Adrenal gland (tissue), 9 donors: ENCODE measurements at regions not wholly inside any gene's neighbourhood (a gene's known extent, or its start where the extent isn't known, plus 50 kb on each side); places are given as distances from the start of the nearest gene placed in this dataset.
A peak's percentile ranks its signal among the peaks of the same experiment; 100 is the strongest.

ENCODE experiments used
- DNase-seq, 7 donors: peaks; one replicate each; pipeline ENCODE4 v3.0.0-alpha.2; 2019 to 2020
- H3K27ac ChIP-seq, 5 donors: fragments of 200-600 bp; sonication (generic) in 4 of 5; 1 replicate in 3 of 5; 2 replicates in 2 of 5; pipeline versions ENCODE4 v1.5.1 to v1.8.0; 2016 to 2020; ENCODE audit warnings: mild to moderate bottlenecking in 1 of 5
- H3K27me3 ChIP-seq: fragments of 200-600 bp; 2 replicates; pipeline ENCODE4 v1.8.0; 2021
- H3K36me3 ChIP-seq, 2 donors: fragments of 200-600 bp; replicated peaks in 1 of 2; 1 replicate in 1 of 2; 2 replicates in 1 of 2; pipeline versions ENCODE4 v1.5.1 to v1.8.0; 2018 to 2022
- H3K4me1 ChIP-seq, 2 donors: fragments of 200-600 bp; replicated peaks in 1 of 2; 1 replicate in 1 of 2; 2 replicates in 1 of 2; pipeline versions ENCODE4 v1.5.1 to v1.8.0; 2018 to 2021
- H3K4me3 ChIP-seq, 4 donors: fragments of 200-600 bp; sonication (generic) in 3 of 4; one replicate each; pipeline ENCODE4 v1.5.1; 2016 to 2018
- H3K9me3 ChIP-seq, 3 donors: fragments of 200-600 bp; sonication (generic) in 1 of 3; replicated peaks in 1 of 3; 1 replicate in 2 of 3; 2 replicates in 1 of 3; pipeline versions ENCODE4 v1.5.1 to v1.8.0; 2016 to 2021
- POLR2A ChIP-seq, 2 donors: fragments of 450-650 bp; IDR thresholded peaks; one replicate each; pipeline ENCODE4 v1.6.1; 2017; ENCODE audit warnings: antibody characterized with exemption in 2 of 2, mild to moderate bottlenecking in 2 of 2, moderate library complexity in 1 of 2
- WGBS, 4 donors: extraction: QIAGEN DNeasy Blood & Tissue Kit in 2 of 4; methylation state at CpG; one replicate each; pipeline versions ENCODE4 v1.1.5 to v1.1.7; 2013 to 2017; 5-methylcytosine and 5-hydroxymethylcytosine counted together
- intact Hi-C, 2 donors: fragments of 100-400 bp; cut with DNase I; formaldehyde crosslinking; loops; one replicate each; pipeline versions ENCODE4 v1.14.1 to v1.15.0; 2022 to 2023
- TF ChIP-seq, protein P1 (sequence below), 6 experiments: fragments of 450-650 bp in 4 of 6; fragments of 200-600 bp in 2 of 6; sonication (generic) in 1 of 6; IDR thresholded peaks; 1 replicate in 5 of 6; 2 replicates in 1 of 6; pipeline versions ENCODE4 v1.5.1 to v1.8.0; 2016 to 2021; ENCODE audit warnings: antibody characterized with exemption in 6 of 6, mild to moderate bottlenecking in 2 of 6, moderate library complexity in 1 of 6
- donor health status: healthy with polysubstance abuse.
- donor health status: Bipolar disorder and iron deficiency.
- donor health status: DM: yes; HTN: yes; CAD: no.
- donor health status: DM: no; HTN: no; CAD: no.
- donor health status: DM: no; HTN: no; CAD: no.

DNA sequence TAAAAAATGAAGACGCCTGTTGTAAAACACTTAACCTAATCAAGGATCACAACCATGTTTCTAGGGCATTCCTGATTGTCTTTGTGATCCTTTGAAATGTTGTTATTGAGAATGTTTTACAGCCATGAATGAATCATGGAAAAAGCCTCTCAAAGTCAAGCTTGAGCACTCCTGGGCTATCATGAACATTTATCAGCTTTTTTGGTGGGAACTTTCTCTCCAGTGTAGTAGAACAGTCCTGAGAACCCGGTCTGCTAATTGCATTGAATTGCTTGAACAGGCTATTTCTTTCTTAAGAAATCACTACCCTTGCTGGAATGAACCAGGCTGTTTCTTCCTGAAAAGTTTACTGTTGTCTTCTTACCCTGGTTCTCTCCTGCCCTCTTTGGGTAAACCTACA, 516.5 kb downstream of the FGF9 start:
- H3K9me3 ChIP-seq, result no peaks in the 10 kb centered on the region
- no peak overlapping the region for H3K27ac ChIP-seq
- no peaks in the 10 kb centered on the region for H3K36me3 ChIP-seq
- H3K4me1 ChIP-seq, result no peaks in the 10 kb centered on the region
- TF ChIP-seq, protein P1, sequence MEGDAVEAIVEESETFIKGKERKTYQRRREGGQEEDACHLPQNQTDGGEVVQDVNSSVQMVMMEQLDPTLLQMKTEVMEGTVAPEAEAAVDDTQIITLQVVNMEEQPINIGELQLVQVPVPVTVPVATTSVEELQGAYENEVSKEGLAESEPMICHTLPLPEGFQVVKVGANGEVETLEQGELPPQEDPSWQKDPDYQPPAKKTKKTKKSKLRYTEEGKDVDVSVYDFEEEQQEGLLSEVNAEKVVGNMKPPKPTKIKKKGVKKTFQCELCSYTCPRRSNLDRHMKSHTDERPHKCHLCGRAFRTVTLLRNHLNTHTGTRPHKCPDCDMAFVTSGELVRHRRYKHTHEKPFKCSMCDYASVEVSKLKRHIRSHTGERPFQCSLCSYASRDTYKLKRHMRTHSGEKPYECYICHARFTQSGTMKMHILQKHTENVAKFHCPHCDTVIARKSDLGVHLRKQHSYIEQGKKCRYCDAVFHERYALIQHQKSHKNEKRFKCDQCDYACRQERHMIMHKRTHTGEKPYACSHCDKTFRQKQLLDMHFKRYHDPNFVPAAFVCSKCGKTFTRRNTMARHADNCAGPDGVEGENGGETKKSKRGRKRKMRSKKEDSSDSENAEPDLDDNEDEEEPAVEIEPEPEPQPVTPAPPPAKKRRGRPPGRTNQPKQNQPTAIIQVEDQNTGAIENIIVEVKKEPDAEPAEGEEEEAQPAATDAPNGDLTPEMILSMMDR (IDR thresholded peaks at IDR 0.05), result no peak
- TF ChIP-seq POLR2A (IDR thresholded peaks at IDR 0.05), result no peak
- intact Hi-C loops, result no loop called here
- no peak overlapping the region for H3K4me3 ChIP-seq
- DNase-seq, result no peak
- no peaks in the 10 kb centered on the region for H3K27me3 ChIP-seq
- 46 to 60% (median 55%) methylated on average over 2 of the region's 2 CpGs for WGBS, 4 donors

DNA sequence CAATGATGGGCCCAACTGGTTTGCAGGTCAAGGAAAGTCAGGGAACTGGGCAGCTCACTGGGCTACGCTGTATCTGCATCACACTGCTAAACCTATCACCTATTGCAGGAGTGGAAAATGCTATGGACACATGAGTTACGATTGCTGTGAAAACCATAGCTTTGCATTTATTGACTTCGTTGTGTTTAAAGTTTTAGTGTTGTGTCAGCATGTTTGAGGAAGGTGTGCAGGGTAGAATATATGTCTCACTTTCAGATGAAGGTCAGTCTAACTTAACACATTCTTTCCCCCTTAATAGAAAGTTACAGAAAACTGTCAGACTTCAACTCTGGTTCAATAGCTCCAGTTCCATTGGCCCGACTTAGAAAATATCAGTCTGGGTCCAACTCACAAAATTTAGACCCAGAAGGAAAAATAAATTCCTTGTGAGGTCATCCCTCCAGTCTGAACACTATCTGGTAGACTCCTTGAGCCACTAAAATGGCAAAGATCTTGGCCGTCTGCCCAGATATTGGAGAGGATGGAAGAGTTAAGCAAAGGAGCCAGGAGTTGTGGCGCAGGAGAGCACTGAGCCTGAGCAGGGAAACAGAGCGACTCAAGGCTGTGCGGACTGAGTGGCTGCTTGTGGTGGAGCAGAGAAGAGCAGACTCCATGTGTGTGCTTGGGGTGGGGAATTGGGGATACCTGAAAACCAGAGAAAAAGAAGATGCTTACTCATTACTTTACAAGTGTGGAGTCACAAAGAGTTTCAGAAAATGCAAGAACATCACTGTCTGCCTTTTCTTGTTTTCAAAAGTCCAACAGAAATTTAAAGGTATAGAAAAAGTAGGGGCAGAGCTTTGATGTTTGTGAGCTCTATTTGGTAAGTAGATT, 518.5 kb downstream of the FGF9 start:
- intact Hi-C loops, result no loop called here
- no peaks in the 10 kb centered on the region for H3K9me3 ChIP-seq
- DNase-seq, result peak in 1 of 7 donors; percentile 25
- H3K4me1 ChIP-seq, result no peaks in the 10 kb centered on the region
- no peak overlapping the region for H3K27ac ChIP-seq
- TF ChIP-seq POLR2A (IDR thresholded peaks at IDR 0.05), result no peak
- TF ChIP-seq, protein P1 (IDR thresholded peaks at IDR 0.05), result no peak
- no peak overlapping the region for H3K4me3 ChIP-seq
- H3K36me3 ChIP-seq, result no peaks in the 10 kb centered on the region
- H3K27me3 ChIP-seq, result no peaks in the 10 kb centered on the region
- whole genome bisulfite sequencing, 4 donors, result 83 to 92% (median 90%) methylated on average over 8 of the region's 8 CpGs

DNA sequence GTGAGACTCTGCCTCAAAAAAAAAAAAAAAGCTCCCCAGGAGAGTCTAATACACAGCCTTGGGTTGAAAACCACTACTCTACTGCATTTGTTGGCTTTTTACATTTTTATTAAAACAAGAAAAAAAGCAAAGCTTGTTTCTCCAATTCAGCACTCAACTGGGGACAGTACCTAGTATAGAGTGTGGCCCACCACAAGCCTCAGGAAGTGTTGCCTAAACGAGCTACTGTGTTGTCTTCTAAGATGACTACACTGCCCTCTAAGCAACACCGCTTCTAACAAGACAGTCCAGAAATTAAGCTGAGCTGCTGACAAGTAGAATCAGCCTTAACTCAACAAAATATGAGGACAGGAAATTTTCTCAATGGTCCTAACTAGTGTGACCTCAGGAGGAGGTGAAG, 522.2 kb downstream of the FGF9 start:
- intact Hi-C loops, result no loop called here
- no peak for DNase-seq
- H3K27ac ChIP-seq, result no peak overlapping the region
- H3K36me3 ChIP-seq, result no peaks in the 10 kb centered on the region
- WGBS, 4 donors, result 77 to 97% (median 80%) methylated on average over 2 of the region's 2 CpGs
- H3K4me1 ChIP-seq, result no peaks in the 10 kb centered on the region
- no peak overlapping the region for H3K4me3 ChIP-seq
- no peaks in the 10 kb centered on the region for H3K27me3 ChIP-seq
- no peaks in the 10 kb centered on the region for H3K9me3 ChIP-seq
- TF ChIP-seq, protein P1 (IDR thresholded peaks at IDR 0.05), result no peak
- TF ChIP-seq POLR2A (IDR thresholded peaks at IDR 0.05), result no peak

DNA sequence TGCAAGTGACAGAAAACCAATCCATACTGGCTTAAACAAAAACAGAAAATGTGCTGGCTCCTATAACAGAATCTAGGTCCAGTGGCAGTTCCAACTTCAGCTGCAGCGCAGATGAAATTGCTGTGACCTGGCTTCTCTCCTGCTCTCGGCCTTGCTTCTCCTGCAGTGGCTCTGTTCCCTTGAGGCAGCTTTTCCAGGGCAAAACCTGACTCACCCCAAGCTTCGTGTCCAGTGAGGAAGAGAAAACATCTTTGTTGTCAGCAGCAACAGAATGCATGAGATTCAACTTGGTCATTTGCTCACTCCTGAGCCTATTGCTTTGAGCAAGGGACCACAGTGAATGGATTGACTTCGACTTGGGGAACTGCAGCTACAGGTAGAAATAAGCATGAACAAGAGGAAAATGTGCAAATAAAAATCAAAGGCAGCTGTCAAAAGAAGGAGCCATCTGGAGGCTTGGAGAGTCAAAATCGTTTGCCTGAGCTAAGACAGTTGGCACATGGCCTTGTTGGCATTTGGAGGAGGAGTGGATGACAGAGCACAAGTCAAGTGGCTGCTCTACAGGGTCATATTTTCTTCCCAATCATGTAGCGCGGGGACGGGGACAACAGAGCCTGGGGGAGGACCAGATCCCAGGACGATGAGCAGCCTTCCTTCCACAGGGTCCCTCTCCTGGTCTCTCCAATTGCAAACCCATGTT, 523.4 kb downstream of the FGF9 start:
- H3K27me3 ChIP-seq, result no peaks in the 10 kb centered on the region
- H3K36me3 ChIP-seq, result no peaks in the 10 kb centered on the region
- 59 to 62% (median 60%) methylated on average over 9 of the region's 9 CpGs for WGBS, 4 donors
- no peak for TF ChIP-seq POLR2A (IDR thresholded peaks at IDR 0.05)
- TF ChIP-seq, protein P1 (IDR thresholded peaks at IDR 0.05), result no peak
- H3K4me3 ChIP-seq, result no peak overlapping the region
- DNase-seq, result peak in 6 of 7 donors; percentile 34 to 66 (median 42)
- no peaks in the 10 kb centered on the region for H3K4me1 ChIP-seq
- H3K27ac ChIP-seq, result no peak overlapping the region
- H3K9me3 ChIP-seq, result no peaks in the 10 kb centered on the region
- intact Hi-C loops, result no loop called here
